ENCODE measurements at regions not wholly inside any gene's neighbourhood (a gene's known extent, or its start where the extent isn't known, plus 50 kb on each side); places are given as distances from the start of the nearest gene placed in this dataset.
"Not testable (repeated sequence)": the region's sequence is repeated elsewhere in the genome, so short reads cannot be mapped to it uniquely, and the experiment has no call there.

GRCh38 chr7:69254643-69255042, 343.6 kb upstream of the AUTS2 start:
- no peak for DNase-seq (ENCODE audit: low spot score)

- peak; percentile 77 for DNase-seq (ENCODE audit: low spot score)
Observed at GRCh38 chr7:69256634-69257081, 341.6 kb upstream of the AUTS2 start.

GRCh38 chr7:69257592-69257991, 340.7 kb upstream of the AUTS2 start:
- DNase-seq (ENCODE audit: low spot score): no peak

GRCh38 chr7:69259445-69259844, 338.8 kb upstream of the AUTS2 start:
- DNase-seq (ENCODE audit: low spot score): no peak

- no peak for DNase-seq (ENCODE audit: low spot score)
Observed at GRCh38 chr7:69260023-69260422, 338.3 kb upstream of the AUTS2 start.

GRCh38 chr7:69263550-69263949, 334.7 kb upstream of the AUTS2 start:
- DNase-seq (ENCODE audit: low spot score): no peak

GRCh38 chr7:69269806-69270205, 328.5 kb upstream of the AUTS2 start:
- no peak for DNase-seq (ENCODE audit: low spot score)

- no peak for DNase-seq (ENCODE audit: low spot score)
Observed at GRCh38 chr7:69272101-69272500, 326.2 kb upstream of the AUTS2 start.

GRCh38 chr7:69276011-69276729, 322.1 kb upstream of the AUTS2 start:
- DNase-seq (ENCODE audit: low spot score): peak; percentile 65

- no peak for DNase-seq (ENCODE audit: low spot score)
Observed at GRCh38 chr7:69277366-69277765, 320.9 kb upstream of the AUTS2 start.

- no peak for DNase-seq (ENCODE audit: low spot score)
Observed at GRCh38 chr7:69282946-69283345, 315.3 kb upstream of the AUTS2 start.

- peak; percentile 70 for DNase-seq (ENCODE audit: low spot score)
Observed at GRCh38 chr7:69283421-69283820, 314.9 kb upstream of the AUTS2 start.

- DNase-seq (ENCODE audit: low spot score): no peak
Observed at GRCh38 chr7:69285854-69286253, 312.4 kb upstream of the AUTS2 start.

GRCh38 chr7:69295977-69296376, 302.3 kb upstream of the AUTS2 start:
- no peak for DNase-seq (ENCODE audit: low spot score)

- DNase-seq (ENCODE audit: low spot score): no peak
Observed at GRCh38 chr7:69301253-69301652, 297.0 kb upstream of the AUTS2 start.

- DNase-seq (ENCODE audit: low spot score): no peak
Observed at GRCh38 chr7:69309601-69310000, 288.7 kb upstream of the AUTS2 start.

- DNase-seq (ENCODE audit: low spot score): no peak
Observed at GRCh38 chr7:69311489-69311888, 286.8 kb upstream of the AUTS2 start.

GRCh38 chr7:69313852-69314251, 284.4 kb upstream of the AUTS2 start:
- DNase-seq (ENCODE audit: low spot score): not testable (repeated sequence)

GRCh38 chr7:69318794-69319193, 279.5 kb upstream of the AUTS2 start:
- no peak for DNase-seq (ENCODE audit: low spot score)

GRCh38 chr7:69328516-69328915, 269.8 kb upstream of the AUTS2 start:
- DNase-seq (ENCODE audit: low spot score): no peak

GRCh38 chr7:69334701-69335100, 263.6 kb upstream of the AUTS2 start:
- no peak for DNase-seq (ENCODE audit: low spot score)

- DNase-seq (ENCODE audit: low spot score): no peak
Observed at GRCh38 chr7:69335331-69335730, 262.9 kb upstream of the AUTS2 start.

GRCh38 chr7:69336976-69337375, 261.3 kb upstream of the AUTS2 start:
- DNase-seq (ENCODE audit: low spot score): no peak

- DNase-seq (ENCODE audit: low spot score): no peak
Observed at GRCh38 chr7:69338144-69338543, 260.1 kb upstream of the AUTS2 start.
